NCI-H2029 treated with DMSO at 0.1 percent for 48 hours (cell line): ENCODE measurements at regions not wholly inside any gene's neighbourhood (a gene's known extent, or its start where the extent isn't known, plus 50 kb on each side); places are given as distances from the start of the nearest gene placed in this dataset.
"Not testable (repeated sequence)": the region's sequence is repeated elsewhere in the genome, so short reads cannot be mapped to it uniquely, and the experiment has no call there.

Experiments used
- DNase-seq: peaks from one replicate; lab custom pipeline; 2025; lab: John Stamatoyannopoulos, UW

DNA sequence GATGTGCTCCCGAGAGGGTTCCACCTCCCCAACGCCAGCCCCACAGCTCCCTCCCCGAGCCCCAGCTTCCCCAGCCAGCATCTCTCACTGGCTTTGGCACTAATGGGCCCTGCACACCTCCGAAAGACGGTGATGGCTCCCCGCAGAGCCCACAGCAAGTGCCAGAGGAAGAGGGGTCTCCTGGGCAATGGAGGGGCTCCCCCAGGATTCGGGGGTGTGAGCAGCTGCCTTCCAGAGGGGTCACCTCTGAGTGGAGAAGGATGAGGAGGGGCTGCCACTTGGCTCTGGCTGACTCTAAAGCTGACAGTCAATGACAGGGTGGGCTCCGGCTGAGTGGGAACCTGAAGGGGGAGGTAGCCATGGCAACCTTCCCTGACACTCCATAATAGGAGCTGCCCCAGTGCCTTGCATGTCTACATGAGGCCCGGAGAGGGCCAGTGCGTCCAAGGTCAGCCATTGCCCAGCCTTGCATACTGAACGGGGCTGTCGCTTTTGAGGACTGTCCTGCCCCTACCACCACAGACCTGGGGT lies 98.6 kb upstream of the SYT13 start:
- DNase-seq = no peak

DNA sequence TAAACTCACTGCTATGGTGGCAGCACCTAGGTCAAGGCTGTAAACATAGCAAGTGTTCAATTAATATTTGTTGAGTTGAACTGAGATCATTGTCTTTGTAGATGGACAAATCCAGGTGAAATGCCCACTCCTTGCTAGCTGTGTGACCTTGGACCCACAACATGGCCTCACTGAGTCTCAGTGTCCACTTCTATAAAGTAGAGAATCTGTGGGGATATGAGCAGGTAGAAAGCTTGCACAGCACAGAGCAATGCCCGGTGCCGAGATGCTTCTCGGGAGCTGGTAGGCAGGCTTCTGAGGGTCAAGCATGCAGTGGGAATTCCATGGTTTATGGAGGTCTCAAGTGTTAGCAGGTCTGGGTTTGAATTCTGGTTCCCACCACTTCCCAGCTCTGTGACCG lies 97.9 kb upstream of the SYT13 start:
- no peak for DNase-seq

DNA sequence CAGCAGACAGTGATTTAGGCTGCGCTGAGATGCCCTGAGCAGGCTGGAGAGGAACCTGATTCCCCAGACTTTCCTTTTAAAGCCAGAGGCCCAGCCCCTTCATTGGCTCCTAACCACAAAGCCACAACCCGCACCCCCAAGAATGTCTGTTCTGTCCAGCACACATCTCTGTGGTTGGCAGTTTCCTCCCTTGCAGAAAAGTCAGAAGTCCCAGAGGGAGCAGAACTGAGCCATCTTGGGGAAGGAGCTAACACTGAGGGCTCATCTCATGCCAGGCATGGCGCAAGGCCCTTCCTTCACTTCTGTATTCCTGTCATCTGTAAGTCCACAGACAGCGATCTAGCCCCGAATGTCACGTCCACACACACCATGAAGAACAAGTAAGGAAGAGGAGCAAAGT lies 97.1 kb upstream of the SYT13 start:
- no peak for DNase-seq

DNA sequence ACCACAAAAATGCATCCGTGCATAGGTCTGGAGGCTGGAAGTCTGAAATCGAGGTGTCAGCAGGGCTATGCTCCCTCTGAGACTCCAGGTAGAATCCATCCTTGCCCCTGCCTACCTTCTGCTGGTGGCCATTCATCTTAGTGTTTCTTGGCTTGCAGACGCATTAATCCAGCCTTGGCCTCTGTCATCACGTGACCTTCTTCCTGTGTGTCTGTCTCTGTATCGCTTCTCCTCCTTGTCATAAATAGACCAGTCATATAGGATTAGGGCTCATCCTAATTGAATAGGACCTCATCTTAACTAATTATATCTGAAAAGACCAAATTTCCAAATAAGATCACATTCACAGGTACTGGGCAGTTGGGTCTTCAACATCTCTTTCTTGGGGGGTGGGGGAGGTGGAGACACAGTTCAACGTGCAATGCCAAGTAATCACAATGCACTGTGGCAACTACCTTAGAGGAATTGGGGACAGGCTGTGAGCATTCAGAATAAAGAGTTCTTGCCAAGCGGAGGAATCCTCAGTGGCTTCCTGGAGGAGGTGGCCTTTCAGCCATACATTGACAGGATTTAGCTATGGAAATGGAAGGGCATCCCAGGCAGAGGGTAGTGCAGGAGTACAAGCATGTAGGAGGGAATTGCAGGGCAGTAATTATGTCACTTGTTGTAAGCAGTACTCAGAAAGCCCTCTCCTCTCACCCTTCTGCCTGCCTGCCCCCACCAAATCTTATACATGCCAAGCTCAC lies 96.2 kb upstream of the SYT13 start:
- DNase-seq = no peak

DNA sequence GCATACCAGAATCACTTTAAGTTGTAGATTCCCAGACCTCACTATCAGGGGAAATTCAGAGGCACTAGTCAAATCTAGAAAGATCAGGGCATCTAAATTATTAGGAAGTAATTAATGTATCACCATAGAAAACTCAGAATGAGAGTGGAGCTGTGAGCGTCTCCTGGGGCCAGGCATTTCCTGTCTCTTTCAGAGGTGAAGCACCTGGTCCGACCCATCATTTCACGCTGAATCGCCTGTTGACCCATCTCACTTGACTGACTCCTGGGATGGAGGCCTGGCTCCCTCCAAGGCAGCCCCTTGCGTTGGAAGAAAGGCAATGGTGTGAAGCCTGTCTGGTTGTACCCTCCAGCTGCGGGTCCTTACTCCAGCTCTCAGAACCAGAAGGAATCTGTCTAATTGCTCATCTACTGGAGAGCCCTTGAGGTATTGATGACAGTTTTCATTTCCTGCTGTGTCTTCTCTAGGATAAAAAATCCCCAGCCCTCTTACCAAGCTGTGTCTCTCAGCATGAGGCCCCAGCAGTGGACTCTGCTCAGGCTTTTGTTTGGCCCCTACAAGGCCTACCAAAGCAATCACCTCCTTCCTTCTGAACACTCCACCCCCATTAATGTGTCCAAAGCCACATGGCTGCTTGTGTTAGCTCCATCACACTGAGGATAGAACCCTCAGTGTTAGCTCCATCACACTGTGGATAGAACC lies 93.2 kb upstream of the SYT13 start:
- DNase-seq = peak; percentile 34

DNA sequence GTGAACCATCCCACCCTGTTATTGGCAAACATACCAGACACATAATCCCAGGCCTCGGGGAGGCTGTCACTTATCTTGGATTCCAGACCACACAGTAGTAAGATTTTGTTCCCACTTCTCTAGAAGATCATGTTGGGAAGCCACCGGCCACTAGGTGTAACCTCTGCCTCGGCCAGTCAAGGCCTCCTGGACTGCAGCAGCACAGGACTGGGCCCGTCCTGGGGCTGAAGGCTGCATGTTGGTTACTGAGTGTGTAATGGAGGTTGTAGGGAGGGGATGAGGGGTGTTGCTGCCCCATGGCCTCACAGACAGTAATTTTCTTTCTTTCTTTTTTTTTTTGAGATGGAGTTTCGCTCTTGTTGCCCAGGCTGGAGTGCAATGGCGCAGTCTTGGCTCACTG lies 92.4 kb upstream of the SYT13 start:
- DNase-seq = no peak

DNA sequence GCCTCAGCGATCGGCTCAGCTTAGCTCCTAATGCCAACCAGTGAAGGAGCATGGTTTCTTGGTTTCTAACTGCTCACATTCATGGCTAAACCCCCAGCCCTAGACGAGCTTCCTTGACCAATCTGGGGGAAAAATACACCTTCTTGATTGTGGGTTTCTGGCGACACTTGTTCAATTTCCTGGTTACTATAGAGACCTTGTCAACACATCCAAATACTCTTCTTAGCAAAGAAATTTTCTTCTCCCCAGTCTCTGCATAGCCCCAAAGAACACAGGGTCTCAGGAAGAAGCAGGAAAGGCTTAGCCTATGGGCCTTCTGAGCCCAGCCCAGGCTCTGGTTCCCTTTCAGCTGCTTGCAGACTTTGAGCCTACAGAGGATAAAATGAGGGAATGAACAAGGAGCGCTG lies 88.5 kb upstream of the SYT13 start:
- DNase-seq = no peak

DNA sequence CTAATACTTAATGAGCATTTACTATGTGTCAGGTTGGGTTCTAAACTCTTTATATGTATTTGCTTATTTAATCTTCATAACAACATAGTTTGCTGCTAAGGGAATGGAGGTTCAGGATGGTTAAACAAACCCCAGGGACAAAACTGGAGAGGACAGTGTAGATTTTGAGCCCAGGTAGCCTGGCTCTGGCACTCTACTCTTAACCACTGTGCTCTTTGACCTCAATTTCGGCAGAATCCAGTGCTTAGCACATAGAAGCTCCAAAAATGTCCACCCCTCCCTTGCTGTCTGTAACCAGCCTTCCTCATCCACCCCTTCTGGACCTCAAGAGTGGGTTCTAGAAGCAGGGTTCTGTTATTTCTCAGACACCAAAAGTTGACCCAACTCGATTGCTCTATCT lies 88.0 kb upstream of the SYT13 start:
- no peak for DNase-seq

DNA sequence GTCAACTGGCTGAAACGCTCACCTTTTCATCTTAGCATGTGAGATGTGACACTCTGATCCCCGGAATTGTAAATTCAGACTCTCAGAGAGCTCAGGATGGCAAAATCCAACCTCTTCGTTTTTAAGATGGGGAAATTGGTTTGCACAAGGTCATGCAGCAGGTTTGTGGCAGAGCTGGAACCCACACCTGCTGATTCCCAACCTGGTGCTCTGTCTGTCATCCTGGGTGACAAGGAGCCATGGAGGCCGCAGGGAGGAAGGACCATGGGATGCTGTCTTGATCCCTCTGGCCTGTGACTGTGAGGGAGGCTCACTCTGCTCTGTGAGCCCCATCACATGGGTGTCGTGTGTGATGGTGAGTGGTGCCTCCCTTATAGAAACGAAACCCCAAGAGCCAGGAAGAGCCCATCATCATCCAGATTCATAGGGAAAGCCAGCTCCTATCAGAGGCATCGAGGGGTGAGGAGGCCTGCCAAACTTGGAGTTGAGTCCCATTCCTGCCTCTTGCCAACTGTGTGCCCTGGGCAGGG lies 87.4 kb upstream of the SYT13 start:
- no peak for DNase-seq

DNA sequence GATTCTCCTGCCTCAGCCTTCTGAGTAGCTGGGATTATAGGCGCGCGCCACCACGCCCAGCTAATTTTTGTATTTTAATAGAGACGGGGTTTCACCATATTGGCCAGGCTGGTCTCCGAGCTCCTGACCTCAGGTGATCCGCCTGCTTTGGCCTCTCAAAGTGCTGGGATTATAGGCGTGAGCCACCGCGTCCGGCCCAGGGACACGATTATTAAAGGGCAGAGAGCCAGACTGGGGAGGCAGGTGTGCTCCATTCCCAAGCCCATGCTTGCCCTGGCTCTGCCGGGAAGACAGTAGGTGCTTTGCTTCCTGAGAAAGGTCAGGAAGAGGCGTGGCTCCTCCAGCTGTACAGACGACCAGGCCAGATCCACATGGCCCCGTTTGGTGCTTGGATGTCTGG lies 86.3 kb upstream of the SYT13 start:
- DNase-seq = not testable (repeated sequence)

DNA sequence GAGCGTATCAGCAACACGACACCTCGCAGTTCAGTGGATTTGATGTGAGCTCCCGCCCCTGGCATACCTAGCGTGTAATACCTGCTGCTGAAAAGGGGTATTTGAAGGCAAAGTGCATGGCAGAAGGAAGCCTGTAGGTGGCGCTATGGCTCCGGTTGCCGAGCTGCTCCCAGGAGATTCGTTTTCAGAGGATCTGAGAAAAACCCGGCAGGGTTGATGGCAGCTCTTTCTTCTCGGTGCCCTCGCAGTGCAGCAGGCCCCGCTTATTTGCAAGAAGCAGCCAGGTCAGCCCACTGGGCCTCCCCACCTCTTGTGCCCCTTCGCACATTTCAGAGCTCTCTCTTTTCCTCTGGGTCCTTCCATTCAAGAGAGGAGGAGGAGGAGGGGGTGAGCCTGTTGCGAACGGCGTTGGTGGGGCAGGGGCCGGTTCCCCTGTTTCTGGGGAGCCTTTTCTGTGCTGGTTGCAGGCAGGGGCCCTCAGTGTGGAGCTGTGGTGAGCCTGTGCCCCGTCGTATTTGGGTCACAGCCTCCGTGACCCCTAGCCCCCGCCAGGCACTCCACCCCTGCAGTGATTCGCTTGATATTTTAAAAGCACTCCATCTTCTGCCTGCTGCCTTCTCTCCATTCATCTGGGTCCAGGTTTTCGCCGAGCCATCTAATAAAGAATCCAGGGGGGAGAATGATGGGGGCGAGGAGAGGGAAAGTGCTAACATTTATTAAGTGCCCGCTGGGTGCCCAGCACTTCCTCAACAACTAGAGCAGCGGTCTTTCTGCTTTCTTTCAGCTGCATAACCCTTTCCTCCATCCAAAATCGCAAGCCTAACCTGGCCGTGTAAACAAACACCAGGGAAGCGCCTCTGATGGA lies 85.3 kb upstream of the SYT13 start:
- peak; percentile 96 for DNase-seq

DNA sequence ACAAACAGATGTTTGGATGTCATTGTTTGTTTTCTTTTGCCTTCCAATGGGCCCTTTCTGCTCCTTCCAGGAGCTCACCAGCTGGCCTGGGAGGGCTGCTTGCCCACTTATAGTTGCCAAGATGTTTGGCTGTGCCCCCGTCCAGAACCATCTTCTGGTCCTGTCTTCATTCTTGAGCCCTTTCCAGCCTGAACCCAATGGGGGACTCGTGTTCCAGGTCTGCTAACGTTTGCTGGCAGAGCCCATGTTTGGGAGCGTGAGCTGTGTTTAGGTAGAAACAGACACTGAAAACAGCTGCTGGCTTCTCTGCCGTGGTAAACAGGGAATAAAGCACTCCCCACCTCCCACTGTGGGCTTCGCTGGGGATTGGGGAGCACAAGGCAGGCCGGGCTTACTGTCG lies 83.2 kb upstream of the SYT13 start:
- DNase-seq = no peak

DNA sequence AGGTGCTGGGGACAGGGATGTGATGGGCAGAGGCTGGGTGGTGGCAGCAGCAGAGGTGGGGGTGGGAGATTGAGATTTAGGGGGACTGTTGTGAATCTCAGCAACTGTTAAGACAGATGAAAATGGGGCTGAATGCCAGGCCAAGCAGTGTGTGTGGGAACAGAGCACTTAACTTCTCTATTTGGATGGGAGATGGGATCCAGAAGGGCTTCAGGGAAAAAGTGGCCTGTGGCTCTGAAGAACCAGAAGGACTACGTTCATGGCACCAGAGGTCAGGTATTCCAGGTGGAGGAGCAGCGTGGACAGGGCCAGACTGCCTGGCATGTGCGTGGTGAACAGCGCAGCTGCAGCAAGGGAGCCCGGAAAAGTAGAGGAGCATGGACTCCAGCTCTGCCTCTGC lies 82.6 kb upstream of the SYT13 start:
- no peak for DNase-seq

DNA sequence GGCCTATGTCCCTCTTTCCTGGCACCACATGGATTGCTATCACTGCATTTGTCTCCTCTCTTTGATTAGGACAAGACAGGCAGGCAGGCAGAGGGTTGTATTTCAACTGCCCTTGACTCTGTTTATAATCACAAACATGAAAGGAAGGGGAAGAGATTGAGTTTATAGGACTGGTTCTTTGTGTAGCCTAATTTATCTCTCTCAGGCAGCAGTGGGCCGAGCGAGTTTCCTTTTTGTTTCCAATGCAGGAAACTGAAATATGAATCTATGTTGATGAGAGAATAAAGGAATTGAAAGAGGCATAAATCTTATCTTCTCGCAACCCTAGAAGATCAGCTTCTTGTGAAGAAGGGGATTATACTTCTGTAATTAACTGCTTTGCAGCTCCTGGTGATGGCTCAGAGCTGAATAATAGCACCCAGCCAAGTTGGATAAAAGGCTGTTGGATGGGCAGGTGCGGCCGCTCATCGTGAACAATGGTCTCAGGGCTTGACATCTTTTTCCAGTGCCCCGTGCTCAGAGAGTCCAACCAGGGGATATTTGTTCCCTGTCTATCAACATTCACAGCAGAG lies 80.6 kb upstream of the SYT13 start:
- peak; percentile 45 for DNase-seq

DNA sequence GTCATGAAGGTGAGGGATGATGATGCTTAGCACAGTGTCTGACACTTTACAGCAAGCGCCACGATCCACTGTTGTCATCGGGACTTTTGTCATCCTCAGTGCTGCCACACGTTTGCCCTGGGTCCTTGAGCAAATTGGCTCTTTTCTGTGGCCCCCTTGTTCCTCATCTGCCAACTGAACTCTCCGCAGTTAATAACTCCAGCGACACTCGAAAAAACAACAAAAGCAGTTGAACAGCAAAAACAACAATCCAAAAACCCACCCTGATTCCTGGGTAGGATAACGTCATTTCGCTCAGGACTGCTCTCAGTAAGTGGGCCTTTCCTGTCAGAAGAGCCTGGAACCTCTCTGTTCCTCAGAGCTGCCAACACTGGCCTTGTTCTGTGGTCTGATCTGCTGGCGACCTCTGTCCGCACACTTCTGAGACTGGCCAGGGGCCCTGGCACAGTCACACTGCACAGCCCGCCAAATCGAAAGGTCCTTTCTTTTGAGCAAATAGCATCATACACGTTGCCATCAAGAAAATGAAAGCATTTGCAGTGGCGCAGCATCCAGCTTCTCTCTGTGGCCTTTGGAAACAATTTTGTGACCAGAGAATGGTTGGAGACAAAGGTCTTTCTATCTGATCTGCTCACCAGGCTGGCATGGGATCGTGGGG lies 79.9 kb upstream of the SYT13 start:
- DNase-seq = peak; percentile 38

DNA sequence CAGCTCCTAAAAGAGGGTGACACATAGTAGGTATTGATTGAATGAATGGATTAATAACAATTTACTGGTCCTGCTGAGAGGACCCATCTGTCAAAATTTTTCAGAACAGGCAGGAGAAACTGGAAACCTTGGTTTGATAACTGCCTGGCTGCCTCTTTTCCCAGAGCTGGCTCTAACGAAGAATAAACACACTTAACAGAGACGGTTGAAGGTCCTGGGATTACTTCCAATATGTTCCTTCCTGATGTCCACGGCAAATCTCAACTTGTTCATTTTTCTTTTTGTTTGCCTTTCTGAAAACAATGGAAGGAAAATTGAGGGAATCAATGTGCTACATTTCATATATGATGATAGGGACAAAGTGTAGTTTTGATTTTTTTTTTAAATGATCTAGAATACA lies 76.5 kb upstream of the SYT13 start:
- peak; percentile 43 for DNase-seq

DNA sequence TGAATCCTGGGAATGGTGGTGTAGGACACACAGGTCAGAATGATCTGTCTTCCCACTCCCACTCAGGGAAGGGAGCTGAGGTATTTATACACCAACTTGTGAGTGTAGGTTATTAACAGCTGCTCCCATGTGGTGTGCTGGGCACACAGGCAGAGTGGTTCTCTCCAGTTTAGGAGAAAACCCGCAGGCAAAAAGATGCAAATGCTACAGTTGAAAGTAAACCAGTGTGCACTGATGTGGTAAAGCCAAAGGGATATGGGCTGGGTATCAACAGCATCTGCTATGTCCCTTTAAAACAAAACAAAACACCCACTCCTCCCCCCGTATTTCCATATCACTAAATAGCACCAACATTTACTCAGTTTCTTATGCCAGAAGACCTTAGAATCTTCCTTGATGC lies 75.4 kb upstream of the SYT13 start:
- DNase-seq = no peak

DNA sequence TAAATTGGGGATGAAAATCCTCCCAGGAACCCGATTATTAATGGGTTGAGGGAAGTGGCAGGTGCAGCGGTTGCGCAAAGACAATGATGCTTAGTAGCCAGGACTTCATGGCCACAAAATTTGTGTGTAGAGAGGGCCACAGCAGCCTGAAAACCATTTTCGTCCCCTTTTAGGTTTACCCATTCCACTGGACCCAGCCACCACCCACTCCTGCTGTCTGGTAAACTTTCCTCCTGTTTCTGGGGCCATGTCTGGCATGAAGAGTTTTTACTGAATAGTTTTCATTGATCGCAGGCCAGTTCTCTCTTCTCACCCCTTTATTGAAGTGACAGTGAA lies 69.5 kb upstream of the SYT13 start:
- DNase-seq = no peak

DNA sequence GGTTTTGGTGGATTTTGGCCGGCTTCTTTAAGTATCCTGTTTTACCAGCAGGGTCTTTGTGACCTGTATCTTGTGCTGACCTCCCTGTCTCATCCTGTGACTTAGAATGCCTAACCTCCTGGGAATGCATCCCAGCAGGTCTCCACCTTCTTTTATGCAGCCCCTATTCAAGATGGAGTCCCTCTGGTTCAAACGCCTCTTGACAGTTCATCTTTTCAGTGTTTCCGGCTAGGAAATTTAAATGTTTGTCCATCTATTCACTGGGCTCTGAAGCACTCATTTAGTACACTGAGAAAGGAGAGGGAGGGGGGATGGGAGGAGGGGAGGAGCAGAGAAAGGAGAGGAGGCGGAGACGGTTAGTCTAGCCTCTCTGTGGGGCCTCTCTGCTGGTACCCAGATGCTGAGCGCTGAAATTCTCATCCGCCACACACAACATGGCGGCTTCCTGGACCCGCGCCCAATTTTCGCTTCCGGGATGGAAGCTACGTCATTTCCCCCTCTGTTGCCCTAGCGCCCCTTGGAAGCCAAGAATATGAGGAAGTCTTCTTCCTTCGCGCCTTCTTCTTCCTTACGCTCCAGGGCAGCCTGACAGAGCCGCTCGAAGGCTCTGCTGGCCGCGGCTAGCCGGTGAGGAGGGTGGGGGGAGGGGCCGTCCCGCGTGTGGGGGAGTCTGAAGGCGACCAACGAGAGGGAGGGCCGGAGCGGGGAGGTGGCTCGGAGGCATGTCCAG lies 69.0 kb upstream of the SYT13 start:
- DNase-seq = peak; percentile 80

DNA sequence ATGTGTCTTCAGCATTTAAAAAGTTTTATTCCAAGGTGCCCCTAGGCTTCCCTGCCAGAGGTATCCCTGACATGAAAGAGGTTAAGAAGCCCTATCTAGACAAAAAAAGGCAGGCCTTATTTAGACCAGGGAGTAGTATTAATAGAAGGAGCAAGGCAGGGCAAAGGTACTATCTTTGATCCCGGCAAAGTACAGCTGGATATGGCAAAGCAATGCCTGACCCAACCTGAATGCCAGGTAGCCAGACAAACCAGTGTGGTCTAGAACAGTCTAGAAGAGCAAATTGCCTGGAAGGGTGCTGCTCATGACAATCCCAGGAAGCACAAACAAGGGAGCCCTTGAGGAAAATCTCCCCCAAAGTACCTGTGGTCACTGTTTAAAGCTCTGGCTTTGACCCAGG lies 62.6 kb upstream of the SYT13 start:
- DNase-seq = no peak
